ENCODE measurements at regions not wholly inside any gene's neighbourhood (a gene's known extent, or its start where the extent isn't known, plus 50 kb on each side); places are given as distances from the start of the nearest gene placed in this dataset.

GRCh38 chr12:67433385-67434175 lies 164.4 kb downstream of the CAND1 start:
- H3K4me1 Mint-ChIP-seq (ENCODE audit: low read depth, unreplicated experiment), result peaks cover 10% of the 10 kb centered on the region
- Histone ChIP-seq H3K36me3 (ENCODE audit: control insufficient read depth, insufficient read depth, low read length) (no peaks in the 10 kb centered on the region), H3K4me3 (ENCODE audit: low read depth, low read length) (no peak overlapping the region), H3K27me3 (replicated peaks; ENCODE audit: control insufficient read depth, insufficient read depth, low read length) (no peaks in the 10 kb centered on the region), H3K4me1 (no peaks in the 10 kb centered on the region), H3K9me3 (no peaks in the 10 kb centered on the region)
- no peak overlapping the region for H3K4me3 Mint-ChIP-seq (ENCODE audit: unreplicated experiment)
- ChIA-PET POLR2A (no interaction called here), CTCF (no interaction called here)
- no peak for DNase-seq
- H3K9me3 Mint-ChIP-seq (ENCODE audit: unreplicated experiment), result no peaks in the 10 kb centered on the region
- H3K27me3 Mint-ChIP-seq (ENCODE audit: insufficient read depth, unreplicated experiment), result no peaks in the 10 kb centered on the region
- TF ChIP-seq CTCF (IDR thresholded peaks at IDR 0.05; ENCODE audit: insufficient read depth in 1 of 2, low read depth in 1 of 2, low read length in 1 of 2, severe bottlenecking in 1 of 2, unreplicated experiment in 1 of 2), result no peak
- no TSS peak for BruUV-seq (replicated peaks)
- no peaks in the 10 kb centered on the region for H3K36me3 Mint-ChIP-seq (ENCODE audit: insufficient read depth, unreplicated experiment)
- intact Hi-C loops (cut with micrococcal nuclease; ENCODE audit: unreplicated experiment), result no loop called here
- no peak overlapping the region for H3K27ac Mint-ChIP-seq (ENCODE audit: unreplicated experiment)

DNA sequence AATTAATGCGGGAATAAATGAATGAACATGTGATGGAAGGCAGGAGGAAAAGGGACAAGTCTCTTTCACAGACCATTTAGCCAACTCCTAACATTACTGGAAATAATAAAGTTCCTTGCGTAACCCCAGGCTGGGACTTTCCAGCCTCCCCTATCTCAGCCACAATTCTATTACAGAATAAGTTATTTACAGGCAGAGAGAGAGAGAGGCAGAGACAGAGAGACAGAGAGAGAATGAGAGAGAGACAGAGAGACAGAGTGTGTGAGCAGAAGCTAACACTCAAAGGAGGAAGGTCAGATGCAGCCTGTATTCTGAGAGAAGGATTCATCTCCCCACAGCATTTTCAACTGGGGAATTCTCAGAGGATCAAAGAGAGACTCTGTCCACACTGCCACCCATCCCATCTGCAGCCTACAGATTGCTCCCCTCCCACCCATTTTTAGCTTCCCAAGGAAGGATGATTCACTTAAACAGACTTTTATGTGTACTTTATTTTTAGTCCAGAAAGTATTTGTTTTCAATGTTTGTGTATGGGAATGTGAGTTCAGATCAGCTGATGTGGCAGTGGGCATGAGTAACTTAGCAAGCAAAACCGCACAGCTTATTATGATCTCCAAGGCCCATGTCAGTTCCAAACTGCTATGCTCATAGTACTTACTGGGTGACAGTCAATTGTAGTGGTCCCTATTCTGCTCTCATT lies 165.7 kb downstream of the CAND1 start:
- no peak overlapping the region for H3K4me3 ChIP-seq (ENCODE audit: low read depth, low read length)
- no TSS peak for BruUV-seq (replicated peaks)
- ChIA-PET CTCF (no interaction called here), POLR2A (no interaction called here)
- H3K27me3 ChIP-seq (replicated peaks; ENCODE audit: control insufficient read depth, insufficient read depth, low read length), result no peaks in the 10 kb centered on the region
- Mint-ChIP-seq H3K4me1 (ENCODE audit: low read depth, unreplicated experiment) (peaks cover 10% of the 10 kb centered on the region), H3K4me3 (ENCODE audit: unreplicated experiment) (no peak overlapping the region), H3K9me3 (ENCODE audit: unreplicated experiment) (no peaks in the 10 kb centered on the region), H3K36me3 (ENCODE audit: insufficient read depth, unreplicated experiment) (no peaks in the 10 kb centered on the region), H3K27ac (ENCODE audit: unreplicated experiment) (no peak overlapping the region), H3K27me3 (ENCODE audit: insufficient read depth, unreplicated experiment) (no peaks in the 10 kb centered on the region)
- no peak for TF ChIP-seq CTCF (IDR thresholded peaks at IDR 0.05; ENCODE audit: insufficient read depth in 1 of 2, low read depth in 1 of 2, low read length in 1 of 2, severe bottlenecking in 1 of 2, unreplicated experiment in 1 of 2)
- no peaks in the 10 kb centered on the region for H3K36me3 ChIP-seq (ENCODE audit: control insufficient read depth, insufficient read depth, low read length)
- intact Hi-C loops (cut with micrococcal nuclease; ENCODE audit: unreplicated experiment), result no loop called here
- H3K4me1 ChIP-seq, result no peaks in the 10 kb centered on the region
- H3K9me3 ChIP-seq, result no peaks in the 10 kb centered on the region
- no peak for DNase-seq

DNA sequence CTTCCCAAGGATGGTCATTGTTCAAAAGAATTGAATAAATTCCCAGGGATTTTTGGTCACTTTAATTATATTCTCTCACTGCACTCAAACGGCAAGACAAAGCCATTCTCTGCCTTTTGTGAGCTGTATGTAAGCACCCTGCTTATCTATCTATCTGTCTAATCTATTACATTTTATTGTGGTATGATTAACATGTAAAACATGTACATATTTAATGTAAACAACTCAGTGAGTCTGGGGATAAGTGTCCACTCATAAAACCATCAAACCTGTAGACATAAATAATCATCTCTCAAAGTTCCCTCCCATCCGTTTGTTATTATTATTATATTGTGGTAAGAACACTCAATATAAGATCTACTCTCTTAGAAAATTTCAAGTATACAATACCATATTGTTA lies 167.1 kb downstream of the CAND1 start:
- Mint-ChIP-seq H3K36me3 (ENCODE audit: insufficient read depth, unreplicated experiment) (no peaks in the 10 kb centered on the region), H3K27me3 (ENCODE audit: insufficient read depth, unreplicated experiment) (no peaks in the 10 kb centered on the region), H3K4me1 (ENCODE audit: low read depth, unreplicated experiment) (peaks cover 10% of the 10 kb centered on the region), H3K9me3 (ENCODE audit: unreplicated experiment) (no peaks in the 10 kb centered on the region), H3K27ac (ENCODE audit: unreplicated experiment) (no peak overlapping the region), H3K4me3 (ENCODE audit: unreplicated experiment) (no peak overlapping the region)
- no TSS peak for BruUV-seq (replicated peaks)
- CTCF ChIA-PET, result no interaction called here
- Histone ChIP-seq H3K9me3 (no peaks in the 10 kb centered on the region), H3K36me3 (ENCODE audit: control insufficient read depth, insufficient read depth, low read length) (no peaks in the 10 kb centered on the region), H3K27me3 (replicated peaks; ENCODE audit: control insufficient read depth, insufficient read depth, low read length) (no peaks in the 10 kb centered on the region), H3K4me1 (no peaks in the 10 kb centered on the region), H3K4me3 (ENCODE audit: low read depth, low read length) (no peak overlapping the region)
- no peak for TF ChIP-seq CTCF (IDR thresholded peaks at IDR 0.05; ENCODE audit: insufficient read depth in 1 of 2, low read depth in 1 of 2, low read length in 1 of 2, severe bottlenecking in 1 of 2, unreplicated experiment in 1 of 2)
- intact Hi-C loops (cut with micrococcal nuclease; ENCODE audit: unreplicated experiment), result no loop called here
- POLR2A ChIA-PET, result no interaction called here
- DNase-seq, result no peak

Measured in Caco-2 (cell line).